ENCODE measurements at regions not wholly inside any gene's neighbourhood (a gene's known extent, or its start where the extent isn't known, plus 50 kb on each side); places are given as distances from the start of the nearest gene placed in this dataset.

- TF ChIP-seq CTCF (conservative IDR thresholded peaks at IDR 0.05) (no peak), EZH2 (IDR thresholded peaks at IDR 0.05; ENCODE audit: low read depth) (no peak)
Measured at GRCh38 chr9:78169125-78169524, 66.8 kb upstream of the CEP78 start.
